ENCODE measurements at regions not wholly inside any gene's neighbourhood (a gene's known extent, or its start where the extent isn't known, plus 50 kb on each side); places are given as distances from the start of the nearest gene placed in this dataset.

DNA sequence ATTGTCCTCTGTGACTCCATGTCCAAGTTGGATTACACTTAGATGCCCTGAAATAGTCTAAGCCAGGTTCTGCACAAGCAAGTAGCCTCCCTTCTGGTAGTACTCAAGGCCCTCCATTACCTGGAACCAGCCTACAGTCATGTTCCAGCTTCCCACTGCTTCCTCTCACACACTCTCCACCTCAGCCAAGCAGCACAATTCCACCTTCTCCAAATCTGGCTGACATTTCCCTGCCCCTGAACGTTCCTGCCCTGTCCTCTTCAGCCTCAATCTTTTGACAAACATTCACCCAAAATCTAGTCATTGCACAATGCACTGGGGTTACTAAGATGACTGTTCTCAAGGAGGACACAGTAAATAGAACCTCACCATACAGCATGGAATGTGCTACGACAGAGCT is 95.3 kb upstream of the KLHL29 start:
- Histone ChIP-seq H3K36me3 (no peaks in the 10 kb centered on the region), H3K4me3 (no peak overlapping the region), H3K4me1 (ENCODE audit: insufficient read depth) (peaks cover 11% of the 10 kb centered on the region), H3K27me3 (no peaks in the 10 kb centered on the region), H3K9me3 (no peaks in the 10 kb centered on the region), H3K27ac (no peak overlapping the region)
- WGBS, 3 donors, result 82 to 85% (median 84%) methylated on average over 2 of the region's 2 CpGs
- DNase-seq, result no peak
- TF ChIP-seq, protein P1, sequence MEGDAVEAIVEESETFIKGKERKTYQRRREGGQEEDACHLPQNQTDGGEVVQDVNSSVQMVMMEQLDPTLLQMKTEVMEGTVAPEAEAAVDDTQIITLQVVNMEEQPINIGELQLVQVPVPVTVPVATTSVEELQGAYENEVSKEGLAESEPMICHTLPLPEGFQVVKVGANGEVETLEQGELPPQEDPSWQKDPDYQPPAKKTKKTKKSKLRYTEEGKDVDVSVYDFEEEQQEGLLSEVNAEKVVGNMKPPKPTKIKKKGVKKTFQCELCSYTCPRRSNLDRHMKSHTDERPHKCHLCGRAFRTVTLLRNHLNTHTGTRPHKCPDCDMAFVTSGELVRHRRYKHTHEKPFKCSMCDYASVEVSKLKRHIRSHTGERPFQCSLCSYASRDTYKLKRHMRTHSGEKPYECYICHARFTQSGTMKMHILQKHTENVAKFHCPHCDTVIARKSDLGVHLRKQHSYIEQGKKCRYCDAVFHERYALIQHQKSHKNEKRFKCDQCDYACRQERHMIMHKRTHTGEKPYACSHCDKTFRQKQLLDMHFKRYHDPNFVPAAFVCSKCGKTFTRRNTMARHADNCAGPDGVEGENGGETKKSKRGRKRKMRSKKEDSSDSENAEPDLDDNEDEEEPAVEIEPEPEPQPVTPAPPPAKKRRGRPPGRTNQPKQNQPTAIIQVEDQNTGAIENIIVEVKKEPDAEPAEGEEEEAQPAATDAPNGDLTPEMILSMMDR (IDR thresholded peaks at IDR 0.05), result no peak
- TF ChIP-seq EP300 (IDR thresholded peaks at IDR 0.05) (no peak), POLR2A (IDR thresholded peaks at IDR 0.05) (no peak)
- intact Hi-C loops (cut with DNase I), result no loop called here

DNA sequence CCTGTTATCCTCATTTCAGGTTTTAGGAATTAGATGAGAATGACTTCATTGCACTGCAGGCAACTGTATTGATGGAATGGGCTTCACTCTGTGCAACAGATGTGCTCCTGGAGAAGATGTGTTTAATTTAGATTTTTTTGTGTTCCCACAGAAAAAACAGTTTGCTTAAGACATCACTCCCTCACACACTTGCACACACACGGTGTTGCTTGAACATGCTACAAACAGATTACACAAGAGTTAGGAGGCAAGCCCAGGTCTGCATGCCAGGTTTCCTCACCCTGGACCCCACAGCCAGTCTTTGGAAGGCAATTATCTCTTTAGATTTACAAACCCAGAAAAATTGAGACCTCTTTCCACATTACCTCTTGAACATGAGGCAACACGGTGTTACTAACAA is 93.7 kb upstream of the KLHL29 start:
- H3K9me3 ChIP-seq, result no peaks in the 10 kb centered on the region
- peaks cover 11% of the 10 kb centered on the region for H3K4me1 ChIP-seq (ENCODE audit: insufficient read depth)
- H3K27me3 ChIP-seq, result no peaks in the 10 kb centered on the region
- peak in 1 of 5 donors; percentile 24 for DNase-seq
- H3K27ac ChIP-seq, result no peak overlapping the region
- 18 to 24% (median 22%) methylated on average over 2 of the region's 2 CpGs for WGBS, 3 donors
- intact Hi-C loops (cut with DNase I), result no loop called here
- no peaks in the 10 kb centered on the region for H3K36me3 ChIP-seq
- no peak overlapping the region for H3K4me3 ChIP-seq
- TF ChIP-seq POLR2A (IDR thresholded peaks at IDR 0.05), result no peak
- TF ChIP-seq, protein P1 (IDR thresholded peaks at IDR 0.05), result no peak
- no peak for TF ChIP-seq EP300 (IDR thresholded peaks at IDR 0.05)

DNA sequence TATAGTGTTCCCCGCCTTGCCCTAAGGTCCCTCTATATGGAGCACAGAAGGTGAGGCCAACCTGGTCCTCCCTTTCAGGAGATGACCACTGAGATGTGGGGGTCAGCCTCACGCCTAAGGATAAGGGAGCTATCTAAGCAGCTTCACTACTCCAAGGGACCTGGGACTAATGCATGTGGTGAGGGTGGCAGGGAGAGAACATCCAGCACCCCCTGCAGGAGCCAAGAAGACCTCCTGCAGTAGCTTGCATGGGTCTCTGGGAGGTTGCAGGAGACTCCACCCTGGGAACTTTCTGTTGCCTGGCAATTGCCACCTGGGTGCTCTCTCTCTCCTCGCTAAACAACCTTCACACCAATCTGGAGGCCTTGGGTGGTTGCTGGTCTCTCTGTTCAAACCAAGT is 93.0 kb upstream of the KLHL29 start:
- H3K4me3 ChIP-seq, result no peak overlapping the region
- intact Hi-C loops (cut with DNase I), result no loop called here
- H3K27me3 ChIP-seq, result no peaks in the 10 kb centered on the region
- H3K27ac ChIP-seq, result no peak overlapping the region
- no peak for TF ChIP-seq POLR2A (IDR thresholded peaks at IDR 0.05)
- H3K9me3 ChIP-seq, result no peaks in the 10 kb centered on the region
- WGBS, 3 donors, result 93 to 98% (median 95%) methylated on average over 3 of the region's 3 CpGs
- H3K4me1 ChIP-seq (ENCODE audit: insufficient read depth), result peaks cover 8% of the 10 kb centered on the region
- DNase-seq, result no peak
- no peaks in the 10 kb centered on the region for H3K36me3 ChIP-seq

DNA sequence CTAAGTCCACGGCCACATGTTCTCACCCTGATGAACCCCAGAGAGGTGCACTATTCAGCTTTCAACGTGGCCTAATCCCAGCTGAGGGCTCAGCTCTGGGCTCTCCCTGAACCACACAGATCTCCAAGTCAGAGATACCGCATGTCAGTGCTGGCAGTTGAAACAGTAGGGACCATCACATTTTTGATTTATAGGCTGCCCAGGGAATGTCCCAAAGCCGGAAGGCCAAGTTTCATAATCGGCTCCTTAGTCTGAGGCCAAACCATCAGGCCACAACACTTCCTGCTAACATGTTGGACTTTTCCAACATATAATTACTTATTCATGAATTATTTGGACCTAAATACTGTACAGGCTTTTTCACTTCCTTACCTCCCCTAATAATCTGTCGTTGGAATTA is 91.9 kb upstream of the KLHL29 start:
- WGBS, 3 donors, result 52 to 71% (median 59%) methylated on average over 6 of the region's 6 CpGs
- Histone ChIP-seq H3K9me3 (no peaks in the 10 kb centered on the region), H3K4me1 (ENCODE audit: insufficient read depth) (peaks cover 2% of the 10 kb centered on the region), H3K27ac (no peak overlapping the region), H3K27me3 (no peaks in the 10 kb centered on the region), H3K36me3 (no peaks in the 10 kb centered on the region), H3K4me3 (no peak overlapping the region)
- intact Hi-C loops (cut with DNase I), result no loop called here
- DNase-seq, result no peak
- TF ChIP-seq EP300 (IDR thresholded peaks at IDR 0.05) (no peak), POLR2A (IDR thresholded peaks at IDR 0.05) (no peak)
- TF ChIP-seq, protein P1 (IDR thresholded peaks at IDR 0.05), result no peak

DNA sequence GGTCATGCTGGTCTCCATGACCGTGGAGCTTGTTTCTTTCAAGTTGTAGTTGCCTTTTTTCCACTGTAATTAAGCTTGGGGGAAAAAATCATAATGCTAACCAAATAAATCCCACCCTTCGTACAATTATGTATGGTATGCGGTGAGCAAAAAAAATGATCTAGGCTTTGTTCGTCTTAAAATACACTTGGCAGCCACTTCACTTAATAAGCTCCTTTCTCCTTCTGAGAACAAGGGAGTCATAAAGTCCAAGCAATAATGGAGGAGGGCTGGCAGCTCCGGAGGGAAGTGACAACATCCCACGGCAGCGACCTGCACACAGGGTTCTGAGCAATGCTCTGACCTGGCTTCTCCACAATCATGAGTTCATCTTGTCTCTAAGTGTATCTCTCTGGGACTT is 91.2 kb upstream of the KLHL29 start:
- H3K4me3 ChIP-seq, result no peak overlapping the region
- H3K4me1 ChIP-seq (ENCODE audit: insufficient read depth), result peaks cover 2% of the 10 kb centered on the region
- DNase-seq, result no peak
- no peaks in the 10 kb centered on the region for H3K9me3 ChIP-seq
- no peak overlapping the region for H3K27ac ChIP-seq
- intact Hi-C loops (cut with DNase I), result no loop called here
- no peaks in the 10 kb centered on the region for H3K27me3 ChIP-seq
- WGBS, 3 donors, result 5 to 17% (median 16%) methylated on average over 7 of the region's 7 CpGs
- H3K36me3 ChIP-seq, result no peaks in the 10 kb centered on the region
- no peak for TF ChIP-seq EP300 (IDR thresholded peaks at IDR 0.05)

DNA sequence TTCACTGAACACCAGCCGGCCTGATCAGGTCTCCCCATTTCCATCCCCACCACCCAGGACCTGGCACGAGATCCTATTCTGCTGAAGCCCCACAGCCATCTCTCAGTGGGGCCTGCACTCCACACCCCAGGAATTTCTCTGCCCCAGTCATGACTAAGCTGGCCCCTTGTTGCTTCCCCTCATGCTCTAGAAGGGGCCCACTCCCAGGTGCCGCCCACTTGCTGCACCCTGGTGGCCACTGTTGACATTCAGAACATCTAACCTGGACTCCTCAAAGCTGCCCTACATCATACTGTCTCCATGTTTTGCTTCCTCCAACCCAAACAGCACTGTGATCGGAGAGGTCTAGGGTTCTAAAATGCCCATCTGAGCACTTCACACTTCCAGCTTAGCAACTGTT is 90.7 kb upstream of the KLHL29 start:
- Histone ChIP-seq H3K27me3 (no peaks in the 10 kb centered on the region), H3K4me1 (ENCODE audit: insufficient read depth) (peaks cover 2% of the 10 kb centered on the region), H3K36me3 (no peaks in the 10 kb centered on the region), H3K9me3 (no peaks in the 10 kb centered on the region), H3K4me3 (no peak overlapping the region), H3K27ac (no peak overlapping the region)
- intact Hi-C loops (cut with DNase I), result no loop called here
- DNase-seq, result no peak
- WGBS, 3 donors, result 59 to 65% (median 59%) methylated on average over 4 of the region's 4 CpGs
- TF ChIP-seq POLR2A (IDR thresholded peaks at IDR 0.05) (no peak), EP300 (IDR thresholded peaks at IDR 0.05) (no peak)
- TF ChIP-seq, protein P1 (IDR thresholded peaks at IDR 0.05), result no peak

Data from ovary (tissue), 7 donors.